Bone marrow (tissue), 2 donors: ENCODE measurements at regions not wholly inside any gene's neighbourhood (a gene's known extent, or its start where the extent isn't known, plus 50 kb on each side); places are given as distances from the start of the nearest gene placed in this dataset.

Experiments
- DNase-seq, 2 donors: peaks; one replicate each; lab custom pipeline; 2025; lab: John Stamatoyannopoulos, UW

- DNase-seq: no peak
Observed at GRCh38 chr15:94008104-94009074, 223.0 kb upstream of the MCTP2 start.

DNA sequence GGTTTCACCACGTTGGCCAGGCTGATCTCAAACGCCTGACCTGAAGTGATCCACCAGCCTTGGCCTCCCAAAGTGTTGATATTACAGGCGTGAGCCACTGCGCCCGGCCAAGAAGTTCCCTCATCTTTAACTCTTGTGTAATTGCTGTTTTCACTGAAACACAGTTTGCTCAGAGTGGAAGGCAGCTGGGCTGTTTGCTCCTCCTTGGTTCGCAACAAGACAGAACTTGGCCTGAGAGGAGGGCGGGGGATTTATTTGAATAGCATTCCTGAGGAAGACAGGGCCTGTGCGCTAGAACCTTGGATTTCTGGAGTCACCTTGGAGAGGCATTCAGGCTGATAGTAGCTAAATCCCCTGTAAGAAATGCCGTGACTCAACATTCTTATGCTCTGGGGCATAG is 226.7 kb upstream of the MCTP2 start:
- no peak for DNase-seq

GRCh38 chr15:94002041-94002440 is 229.3 kb upstream of the MCTP2 start:
- DNase-seq: no peak

DNA sequence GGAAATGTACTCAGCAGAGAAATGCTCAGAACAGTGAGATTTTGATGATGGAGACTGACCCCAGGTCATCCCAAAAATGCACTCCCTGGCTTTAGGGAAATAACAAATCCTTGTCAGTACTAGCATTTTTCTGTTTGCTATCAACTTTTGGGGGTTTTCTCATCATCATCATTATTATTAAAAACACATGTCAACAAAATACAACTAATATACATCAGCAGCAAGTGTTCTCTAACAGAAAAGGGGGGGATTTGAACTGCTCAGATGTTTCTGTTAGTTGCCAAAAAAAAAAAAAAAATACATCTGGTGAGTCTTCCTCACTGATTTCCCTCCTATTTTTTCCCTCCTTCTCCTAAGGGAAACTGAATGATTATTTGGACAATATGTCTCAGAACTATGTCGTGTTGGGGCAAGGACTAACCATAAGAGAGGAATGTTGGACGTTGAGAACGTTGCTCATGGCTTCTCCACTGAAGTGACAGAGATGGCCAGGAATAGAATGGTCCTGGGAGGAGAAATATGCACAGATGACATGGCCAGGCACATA is 230.0 kb upstream of the MCTP2 start:
- no peak for DNase-seq

GRCh38 chr15:94000606-94001005 is 230.8 kb upstream of the MCTP2 start:
- no peak for DNase-seq

DNA sequence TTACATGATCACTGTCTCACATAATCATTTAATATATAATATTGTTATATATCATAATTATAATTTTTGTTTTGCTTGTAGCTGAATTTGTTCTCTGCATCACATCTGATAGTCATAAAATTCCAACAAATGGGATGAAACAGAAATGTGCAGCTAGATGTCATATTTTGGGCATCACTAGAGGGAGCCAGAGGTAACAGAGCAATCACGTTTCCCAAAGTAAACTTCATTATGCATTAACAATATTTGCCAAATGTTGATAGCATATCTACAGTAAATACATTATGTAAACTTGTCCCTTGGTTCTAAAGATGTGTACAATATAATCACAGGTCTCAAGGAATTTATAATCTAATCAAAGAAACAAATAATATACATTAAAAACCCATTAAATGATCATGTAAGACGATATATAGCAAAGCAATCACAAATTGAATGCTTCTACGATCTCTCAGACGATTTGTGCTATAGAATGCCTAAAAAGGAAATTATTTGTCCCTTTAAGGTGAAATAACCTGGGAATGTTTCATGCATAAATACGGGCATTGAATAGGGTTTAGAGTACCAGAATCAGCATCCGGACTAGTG is 234.2 kb upstream of the MCTP2 start:
- DNase-seq: no peak

DNA sequence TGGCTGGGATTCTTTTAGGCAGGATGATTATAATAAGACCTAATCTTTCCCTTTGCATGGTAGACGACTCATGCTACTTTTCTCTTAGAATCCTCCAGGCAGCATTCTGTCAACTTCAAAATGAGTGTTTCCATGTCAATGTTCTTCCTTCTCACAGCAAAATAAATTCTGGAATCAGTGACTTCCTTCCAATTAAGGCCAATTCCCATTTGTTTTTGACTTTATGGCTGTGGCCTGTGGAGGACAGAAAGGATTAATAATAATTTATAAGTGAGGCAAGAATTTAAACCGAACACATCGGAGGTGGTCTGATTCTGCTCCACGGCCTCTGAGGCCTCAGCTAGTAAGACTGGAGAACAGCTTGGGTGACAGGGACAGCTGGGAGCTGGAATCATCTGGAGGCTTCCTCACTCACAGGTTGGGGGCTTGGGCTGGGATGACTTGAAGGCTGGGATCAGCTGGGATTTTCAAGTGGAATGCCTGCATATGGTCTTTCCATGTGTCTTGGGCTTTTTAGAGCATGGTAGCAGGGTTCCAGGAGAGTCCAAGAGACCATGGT is 241.8 kb upstream of the MCTP2 start:
- no peak for DNase-seq

DNA sequence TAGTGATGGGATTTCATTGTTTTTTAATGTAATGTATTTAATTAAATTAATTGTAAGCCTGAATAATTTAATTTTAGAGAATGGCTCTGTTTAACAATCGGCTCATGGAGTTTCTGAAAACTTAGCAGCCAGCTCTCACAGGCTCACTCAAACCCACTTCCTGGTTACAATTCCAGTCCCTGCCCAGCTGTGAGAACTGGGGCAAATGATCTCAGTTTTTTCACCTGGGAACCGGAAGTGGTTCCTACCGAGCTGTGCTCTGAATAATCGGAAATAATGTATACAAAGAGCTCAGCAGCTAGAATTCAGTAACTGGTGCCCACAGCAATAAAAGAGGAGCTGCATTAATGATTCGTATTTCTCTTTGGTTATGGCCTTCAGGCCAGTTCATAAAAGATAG is 244.3 kb upstream of the MCTP2 start:
- DNase-seq: peak in 1 of 2 donors; percentile 30

- DNase-seq: no peak
Observed at GRCh38 chr15:93986400-93986984, 244.9 kb upstream of the MCTP2 start.

GRCh38 chr15:93985925-93986324 is 245.4 kb upstream of the MCTP2 start:
- DNase-seq: peak in 1 of 2 donors; percentile 87

DNA sequence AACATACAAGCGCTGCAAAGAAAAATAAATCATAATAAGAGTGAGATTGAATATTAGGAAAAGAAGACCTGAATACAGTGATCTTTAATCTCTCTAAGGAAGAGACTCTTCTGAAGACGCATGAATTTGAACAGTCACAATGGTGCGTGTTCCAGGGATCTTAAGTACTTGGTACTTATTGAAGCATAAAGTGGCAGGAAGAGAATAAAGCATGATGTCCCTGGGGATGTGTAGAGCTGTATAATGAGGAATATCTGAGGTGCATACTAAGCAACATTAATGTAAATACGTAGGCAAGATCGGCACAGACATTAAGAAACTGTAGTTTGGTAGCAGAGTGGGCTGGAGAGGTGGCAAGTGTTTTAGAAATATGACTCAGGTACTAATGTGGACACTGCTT is 246.2 kb upstream of the MCTP2 start:
- DNase-seq: no peak

GRCh38 chr15:93983526-93983925 is 247.8 kb upstream of the MCTP2 start:
- DNase-seq: no peak

GRCh38 chr15:93982226-93982727 is 249.1 kb upstream of the MCTP2 start:
- DNase-seq: no peak

DNA sequence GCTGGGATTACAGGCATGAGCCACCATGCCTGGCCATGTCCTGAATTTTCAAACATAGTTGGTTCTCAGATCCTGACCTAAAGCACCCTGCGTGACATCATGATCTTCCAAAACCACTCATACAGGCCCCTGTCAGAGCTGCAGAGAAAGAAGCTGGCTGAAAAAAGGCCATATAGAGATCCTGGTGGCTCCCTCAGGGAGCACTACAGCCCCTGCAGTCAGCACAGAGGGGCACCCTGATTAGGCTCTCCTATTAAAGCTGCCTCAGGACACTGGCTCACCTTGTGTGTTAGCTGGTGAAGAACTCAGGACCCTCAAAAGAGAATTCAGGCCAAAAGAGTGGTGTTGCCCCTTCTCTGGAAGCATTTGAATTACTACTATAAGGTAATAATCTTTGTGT is 249.7 kb upstream of the MCTP2 start:
- no peak for DNase-seq

DNA sequence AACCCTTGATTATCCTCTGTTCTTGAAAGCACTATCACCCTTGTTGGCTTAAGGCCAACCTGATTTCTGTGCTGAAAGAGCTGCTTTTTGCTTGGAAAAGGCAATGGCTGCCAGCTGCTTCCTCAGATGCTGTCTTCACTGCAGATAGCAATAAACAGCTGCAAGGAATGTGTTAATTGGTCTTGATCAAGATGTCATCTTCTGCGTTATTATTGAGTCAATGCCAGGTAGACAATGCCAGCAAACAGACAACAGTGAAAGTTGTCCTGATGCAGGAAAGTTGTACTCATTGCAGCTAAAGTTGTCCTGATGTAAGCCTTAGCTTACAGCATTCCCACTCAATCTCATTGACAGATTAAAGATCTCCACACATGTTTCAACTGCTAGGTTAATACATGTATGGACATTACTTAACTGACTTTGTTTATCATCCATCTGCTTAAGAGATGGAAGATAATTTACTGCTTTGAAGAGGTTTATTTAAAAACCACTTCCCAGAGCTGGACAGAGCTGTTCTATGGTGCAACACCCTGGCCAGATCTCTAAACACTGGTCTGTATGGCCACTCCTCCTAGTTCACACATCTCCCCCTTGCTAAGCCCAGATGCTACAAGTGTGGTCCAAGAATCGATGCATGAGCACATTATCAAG is 251.0 kb upstream of the MCTP2 start:
- DNase-seq: no peak

GRCh38 chr15:93974804-93975481 is 256.4 kb upstream of the MCTP2 start:
- no peak for DNase-seq

DNA sequence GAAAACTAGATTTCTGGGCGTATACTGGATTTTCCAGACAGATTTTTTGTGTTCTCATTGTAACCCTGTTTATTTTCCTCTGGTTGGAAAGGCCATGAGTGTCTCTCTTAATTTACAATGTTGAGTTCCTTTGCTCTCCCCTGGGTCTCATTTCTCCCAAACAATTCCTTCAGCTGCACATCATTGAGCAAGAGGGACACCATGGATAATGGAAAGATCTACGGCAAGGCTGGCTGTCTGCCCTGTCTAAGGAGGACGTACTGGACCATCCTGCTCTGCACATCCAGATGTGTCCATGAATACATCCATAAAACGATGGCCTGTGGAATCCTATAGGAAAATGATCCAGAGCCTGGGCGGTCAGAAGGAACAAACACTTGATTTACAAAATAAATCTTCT is 258.1 kb upstream of the MCTP2 start:
- DNase-seq: no peak

DNA sequence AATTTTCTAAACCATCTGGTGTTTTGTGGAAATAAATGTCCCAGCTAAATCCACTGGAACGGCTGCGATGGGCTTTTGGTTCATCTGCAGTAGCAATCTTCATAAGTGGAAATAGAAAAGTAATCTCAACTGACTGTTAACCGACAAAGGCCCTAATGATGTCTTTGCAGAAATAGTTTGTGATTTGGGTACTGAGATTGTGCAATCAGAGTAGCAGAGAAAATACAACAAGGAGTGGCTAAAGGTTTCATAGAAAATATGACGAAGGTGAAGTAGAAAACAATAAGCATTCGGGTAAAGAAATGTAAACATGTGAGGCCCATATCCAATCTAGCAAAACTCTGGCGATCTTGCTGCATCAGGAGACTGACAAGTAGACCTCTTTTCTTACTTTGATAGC is 262.6 kb upstream of the MCTP2 start:
- no peak for DNase-seq

GRCh38 chr15:93965304-93965908 is 266.0 kb upstream of the MCTP2 start:
- no peak for DNase-seq

DNA sequence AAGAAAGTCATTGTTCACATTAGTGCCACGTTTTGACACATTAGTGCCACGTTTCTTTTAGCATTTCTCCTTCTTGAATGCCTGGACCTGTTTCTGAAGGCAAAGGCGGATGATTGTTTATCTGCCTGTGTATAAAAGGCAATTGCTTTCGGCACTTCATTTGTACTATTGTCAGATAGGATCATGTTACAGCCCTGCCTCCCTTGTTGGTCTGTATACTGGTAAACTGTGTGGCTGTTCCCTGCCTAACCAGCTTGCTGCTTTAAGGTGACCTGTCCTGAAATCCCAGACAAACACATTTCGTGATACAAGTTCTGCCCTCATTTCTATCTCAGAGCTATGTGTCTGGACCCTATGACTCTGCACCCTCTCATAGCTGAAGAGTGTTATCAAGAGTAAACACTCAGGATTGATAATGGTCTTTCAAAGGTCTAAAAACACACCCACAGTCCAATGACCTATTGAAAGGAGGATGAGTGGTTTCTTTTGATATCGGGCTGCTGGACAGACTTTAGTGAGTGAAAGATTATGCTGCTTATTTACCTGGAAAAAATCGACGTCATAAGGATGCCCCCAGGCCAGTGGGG is 276.3 kb upstream of the MCTP2 start:
- DNase-seq: no peak
